ENCODE measurements at regions not wholly inside any gene's neighbourhood (a gene's known extent, or its start where the extent isn't known, plus 50 kb on each side); places are given as distances from the start of the nearest gene placed in this dataset.

DNA sequence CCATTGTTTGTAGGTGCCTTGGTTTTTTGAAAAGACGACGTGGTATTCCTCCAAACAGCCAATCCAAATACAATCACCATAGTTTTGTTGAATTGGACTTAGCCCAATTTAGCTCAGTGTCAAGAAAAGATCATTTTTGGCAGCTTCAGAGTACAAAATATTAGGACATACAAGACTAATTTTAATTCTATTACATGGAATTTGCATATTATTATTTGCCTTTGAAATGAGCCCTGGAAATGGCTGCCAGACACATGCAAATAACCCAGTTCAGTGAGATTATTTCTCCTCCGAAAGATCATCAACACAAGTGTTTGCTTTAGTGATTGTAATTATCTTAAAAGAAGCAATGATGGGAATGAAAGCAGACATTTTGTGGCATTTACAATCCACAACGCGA lies 89.3 kb downstream of the PLK2 start:
- TF ChIP-seq CTCF (IDR thresholded peaks at IDR 0.05 in 8 of 11, conservative IDR thresholded peaks at IDR 0.05 in 3 of 11) (no peak), POLR2A (IDR thresholded peaks at IDR 0.05) (no peak)

All from spleen (tissue), 7 donors.